ENCODE measurements at regions not wholly inside any gene's neighbourhood (a gene's known extent, or its start where the extent isn't known, plus 50 kb on each side); places are given as distances from the start of the nearest gene placed in this dataset.

GRCh38 chr5:153340139-153340538 is 150.3 kb upstream of the GRIA1 start:
- POLR2A ChIA-PET (ENCODE audit: unreplicated experiment): no interaction called here
- ATAC-seq (no peak), DNase-seq (peak; percentile 10)
- intact Hi-C loops (cut with micrococcal nuclease): no loop called here
- H3F3A ChIP-seq (ENCODE audit: low read length, unreplicated experiment): no peaks in the 10 kb centered on the region
- BruUV-seq (replicated peaks): no TSS peak
- no peak overlapping the region for H3K4me2 ChIP-seq (ENCODE audit: low read length)
- TF ChIP-seq CTCF (conservative IDR thresholded peaks at IDR 0.05; ENCODE audit: low read depth, low read length) (no peak), EZH2phosphoT487 (IDR thresholded peaks at IDR 0.05; ENCODE audit: borderline replicate concordance, low read length) (no peak), EZH2 (IDR thresholded peaks at IDR 0.05; ENCODE audit: low read length, unreplicated experiment) (no peak)
- H3K9ac ChIP-seq (ENCODE audit: low read length): no peak overlapping the region
- no peaks in the 10 kb centered on the region for H4K20me1 ChIP-seq (ENCODE audit: low read length)
- H3K9me3 ChIP-seq (ENCODE audit: low read length): no peaks in the 10 kb centered on the region
- CTCF ChIA-PET: no interaction called here
- H3K36me3 ChIP-seq (ENCODE audit: low read depth, low read length): no peaks in the 10 kb centered on the region
- H3K4me1 ChIP-seq (ENCODE audit: insufficient read depth, low read length): no peaks in the 10 kb centered on the region
- H3K27ac ChIP-seq (ENCODE audit: low read length): no peak overlapping the region
- no peak overlapping the region for H3K4me3 ChIP-seq (ENCODE audit: low read length)
- no peaks in the 10 kb centered on the region for H3K27me3 ChIP-seq (ENCODE audit: low read length)
- H3K9me2 ChIP-seq (replicated peaks; ENCODE audit: low read length): no peaks in the 10 kb centered on the region
- no peaks in the 10 kb centered on the region for H3K79me2 ChIP-seq (ENCODE audit: low read length)
- H2AFZ ChIP-seq (ENCODE audit: low read length): no peak overlapping the region

GRCh38 chr5:153340738-153341137 is 149.7 kb upstream of the GRIA1 start:
- Histone ChIP-seq H3K9me2 (replicated peaks; ENCODE audit: low read length) (no peaks in the 10 kb centered on the region), H3K36me3 (ENCODE audit: low read depth, low read length) (no peaks in the 10 kb centered on the region), H3K27ac (ENCODE audit: low read length) (no peak overlapping the region), H3F3A (ENCODE audit: low read length, unreplicated experiment) (no peaks in the 10 kb centered on the region), H3K4me2 (ENCODE audit: low read length) (no peak overlapping the region), H2AFZ (ENCODE audit: low read length) (no peak overlapping the region), H4K20me1 (ENCODE audit: low read length) (no peaks in the 10 kb centered on the region), H3K4me1 (ENCODE audit: insufficient read depth, low read length) (no peaks in the 10 kb centered on the region), H3K27me3 (ENCODE audit: low read length) (no peaks in the 10 kb centered on the region), H3K9me3 (ENCODE audit: low read length) (no peaks in the 10 kb centered on the region), H3K4me3 (ENCODE audit: low read length) (no peak overlapping the region), H3K9ac (ENCODE audit: low read length) (no peak overlapping the region), H3K79me2 (ENCODE audit: low read length) (no peaks in the 10 kb centered on the region)
- POLR2A ChIA-PET (ENCODE audit: unreplicated experiment): no interaction called here
- BruUV-seq (replicated peaks): no TSS peak
- intact Hi-C loops (cut with micrococcal nuclease): no loop called here
- ATAC-seq (no peak), DNase-seq (no peak)
- no peak for TF ChIP-seq EZH2phosphoT487 (IDR thresholded peaks at IDR 0.05; ENCODE audit: borderline replicate concordance, low read length)
- no peak for TF ChIP-seq CTCF (conservative IDR thresholded peaks at IDR 0.05; ENCODE audit: low read depth, low read length)
- TF ChIP-seq EZH2 (IDR thresholded peaks at IDR 0.05; ENCODE audit: low read length, unreplicated experiment): no peak
- CTCF ChIA-PET: no interaction called here

GRCh38 chr5:153342487-153342886 is 148.0 kb upstream of the GRIA1 start:
- Histone ChIP-seq H3K27ac (ENCODE audit: low read length) (no peak overlapping the region), H3K4me2 (ENCODE audit: low read length) (no peak overlapping the region), H4K20me1 (ENCODE audit: low read length) (no peaks in the 10 kb centered on the region), H3F3A (ENCODE audit: low read length, unreplicated experiment) (no peaks in the 10 kb centered on the region), H3K4me1 (ENCODE audit: insufficient read depth, low read length) (no peaks in the 10 kb centered on the region), H3K9me2 (replicated peaks; ENCODE audit: low read length) (no peaks in the 10 kb centered on the region), H3K4me3 (ENCODE audit: low read length) (no peak overlapping the region), H3K27me3 (ENCODE audit: low read length) (no peaks in the 10 kb centered on the region), H3K9ac (ENCODE audit: low read length) (no peak overlapping the region), H2AFZ (ENCODE audit: low read length) (no peak overlapping the region), H3K9me3 (ENCODE audit: low read length) (0 out of 2 replicates have a peak, but pooled peaks cover 5% of the 10 kb centered on the region), H3K79me2 (ENCODE audit: low read length) (no peaks in the 10 kb centered on the region), H3K36me3 (ENCODE audit: low read depth, low read length) (no peaks in the 10 kb centered on the region)
- ATAC-seq (no peak), DNase-seq (no peak)
- ChIA-PET POLR2A (ENCODE audit: unreplicated experiment) (no interaction called here), CTCF (no interaction called here)
- no TSS peak for BruUV-seq (replicated peaks)
- intact Hi-C loops (cut with micrococcal nuclease): no loop called here
- TF ChIP-seq EZH2phosphoT487 (IDR thresholded peaks at IDR 0.05; ENCODE audit: borderline replicate concordance, low read length) (no peak), CTCF (conservative IDR thresholded peaks at IDR 0.05; ENCODE audit: low read depth, low read length) (no peak), EZH2 (IDR thresholded peaks at IDR 0.05; ENCODE audit: low read length, unreplicated experiment) (no peak)
